ENCODE measurements at regions not wholly inside any gene's neighbourhood (a gene's known extent, or its start where the extent isn't known, plus 50 kb on each side); places are given as distances from the start of the nearest gene placed in this dataset.
"Not testable (repeated sequence)": the region's sequence is repeated elsewhere in the genome, so short reads cannot be mapped to it uniquely, and the experiment has no call there.

- Mint-ChIP-seq H3K4me3 (no peak overlapping the region), H3K4me1 (no peaks in the 10 kb centered on the region), H3K9me3 (peaks cover 3% of the 10 kb centered on the region), H3K27me3 (ENCODE audit: low read depth) (no peaks in the 10 kb centered on the region), H3K36me3 (ENCODE audit: low read depth) (no peaks in the 10 kb centered on the region), H3K27ac (ENCODE audit: unreplicated experiment) (no peak overlapping the region)
- DNase-seq (ENCODE audit: low read depth, low spot score) = no peak
- no peak for TF ChIP-seq CTCF (conservative IDR thresholded peaks at IDR 0.05)
These were observed 928.8 kb downstream of the FAM181B start for GRCh38 chr11:81804858-81805257.

- no peaks in the 10 kb centered on the region for H3K27me3 Mint-ChIP-seq (ENCODE audit: low read depth)
- no peaks in the 10 kb centered on the region for H3K36me3 Mint-ChIP-seq (ENCODE audit: low read depth)
- no peak overlapping the region for H3K27ac Mint-ChIP-seq (ENCODE audit: unreplicated experiment)
These were observed 931.1 kb downstream of the FAM181B start for GRCh38 chr11:81802591-81802990.

GRCh38 chr11:81792416-81792815, 941.2 kb downstream of the FAM181B start:
- peaks cover 4% of the 10 kb centered on the region for H3K4me1 Mint-ChIP-seq
- no peak for TF ChIP-seq CTCF (conservative IDR thresholded peaks at IDR 0.05)
- no peak overlapping the region for H3K27ac Mint-ChIP-seq (ENCODE audit: unreplicated experiment)
- peaks cover 10% of the 10 kb centered on the region for H3K9me3 Mint-ChIP-seq
- H3K4me3 Mint-ChIP-seq = no peak overlapping the region
- no peaks in the 10 kb centered on the region for H3K36me3 Mint-ChIP-seq (ENCODE audit: low read depth)
- no peak for DNase-seq (ENCODE audit: low read depth, low spot score)
- H3K27me3 Mint-ChIP-seq (ENCODE audit: low read depth) = no peaks in the 10 kb centered on the region

More at GRCh38 chr11:81802591-81802990, 931.1 kb downstream of the FAM181B start:
- Mint-ChIP-seq H3K4me1 (no peaks in the 10 kb centered on the region), H3K4me3 (no peak overlapping the region), H3K9me3 (peaks cover 3% of the 10 kb centered on the region)
- no peak for TF ChIP-seq CTCF (conservative IDR thresholded peaks at IDR 0.05)
- no peak for DNase-seq (ENCODE audit: low read depth, low spot score)

GRCh38 chr11:81787584-81788049, 946.0 kb downstream of the FAM181B start:
- Mint-ChIP-seq H3K36me3 (ENCODE audit: low read depth) (no peaks in the 10 kb centered on the region), H3K4me3 (no peak overlapping the region), H3K9me3 (peaks cover 2% of the 10 kb centered on the region), H3K27ac (ENCODE audit: unreplicated experiment) (no peak overlapping the region), H3K4me1 (peaks cover under 1% of the 10 kb centered on the region), H3K27me3 (ENCODE audit: low read depth) (no peaks in the 10 kb centered on the region)
- TF ChIP-seq CTCF (conservative IDR thresholded peaks at IDR 0.05) = no peak
- no peak for DNase-seq (ENCODE audit: low read depth, low spot score)

- no peak overlapping the region for H3K4me3 Mint-ChIP-seq
- H3K27ac Mint-ChIP-seq (ENCODE audit: unreplicated experiment) = no peak overlapping the region
- peaks cover 5% of the 10 kb centered on the region for H3K4me1 Mint-ChIP-seq
- TF ChIP-seq CTCF (conservative IDR thresholded peaks at IDR 0.05) = no peak
- no peaks in the 10 kb centered on the region for H3K36me3 Mint-ChIP-seq (ENCODE audit: low read depth)
- H3K9me3 Mint-ChIP-seq = no peaks in the 10 kb centered on the region
- no peak for DNase-seq (ENCODE audit: low read depth, low spot score)
- H3K27me3 Mint-ChIP-seq (ENCODE audit: low read depth) = no peaks in the 10 kb centered on the region
These were observed 961.5 kb downstream of the FAM181B start for GRCh38 chr11:81772166-81772565.

GRCh38 chr11:81769906-81770305, 963.8 kb downstream of the FAM181B start:
- not testable (repeated sequence) for H3K27ac Mint-ChIP-seq (ENCODE audit: unreplicated experiment); H3K27me3 Mint-ChIP-seq (ENCODE audit: low read depth)

More at GRCh38 chr11:81769906-81770305, 963.8 kb downstream of the FAM181B start:
- H3K9me3 Mint-ChIP-seq; DNase-seq (ENCODE audit: low read depth, low spot score); H3K36me3 Mint-ChIP-seq (ENCODE audit: low read depth); H3K4me3 Mint-ChIP-seq; H3K4me1 Mint-ChIP-seq: not testable (repeated sequence)

All from neural crest cell (in vitro differentiated cells).